Neural cell (in vitro differentiated cells): ENCODE measurements at regions not wholly inside any gene's neighbourhood (a gene's known extent, or its start where the extent isn't known, plus 50 kb on each side); places are given as distances from the start of the nearest gene placed in this dataset.

Experiments used
- H2AFZ ChIP-seq: fragments of 200-600, 300-800 bp; sonication (generic), shearing (Covaris generic); 2 replicates; pipeline ENCODE4 v1.6.0; 2014; ENCODE audit warnings: low read depth, mild to moderate bottlenecking, antibody characterized with exemption, low read length, moderate library complexity
- H3F3A ChIP-seq: fragments of 200-600 bp; shearing (Covaris generic); 2 replicates; pipeline ENCODE4 v1.6.1; 2016; ENCODE audit warnings: mild to moderate bottlenecking, moderate library complexity, mixed read lengths, antibody characterized with exemption, low read length; ENCODE audit not compliant: insufficient read depth, poor library complexity, severe bottlenecking
- H3K27ac ChIP-seq: fragments of 200-600, 300-800 bp; sonication (generic), shearing (Covaris generic); 2 replicates; pipeline ENCODE4 v1.5.1; 2014; ENCODE audit warnings: mild to moderate bottlenecking, low read length, moderate library complexity
- H3K27me3 ChIP-seq: fragments of 300-800, 200-600 bp; sonication (generic), shearing (Covaris generic); 2 replicates; pipeline ENCODE4 v1.6.0; 2014; ENCODE audit warnings: mild to moderate bottlenecking, low read depth, low read length, moderate library complexity; ENCODE audit not compliant: insufficient read depth
- H3K36me3 ChIP-seq: fragments of 300-800, 200-600 bp; sonication (generic), shearing (Covaris generic); 2 replicates; pipeline ENCODE4 v1.5.1; 2014; ENCODE audit warnings: mild to moderate bottlenecking, antibody characterized with exemption, low read length, moderate library complexity; ENCODE audit not compliant: insufficient read depth
- H3K4me2 ChIP-seq: fragments of 300-800, 200-600 bp; sonication (generic), shearing (Covaris generic); 2 replicates; pipeline ENCODE4 v1.6.0; 2014; ENCODE audit warnings: mild to moderate bottlenecking, low read length
- H3K4me3 ChIP-seq: fragments of 300-800, 200-600 bp; sonication (generic), shearing (Covaris generic); 2 replicates; pipeline ENCODE4 v1.5.1; 2014; ENCODE audit warnings: mild to moderate bottlenecking, low read length, moderate library complexity
- H3K79me2 ChIP-seq: fragments of 200-600 bp; shearing (Covaris generic); replicated peaks from 2 replicates; pipeline ENCODE4 v1.6.0; 2014; ENCODE audit warnings: mild to moderate bottlenecking, low read length, moderate library complexity; ENCODE audit not compliant: insufficient read depth
- H3K9ac ChIP-seq: fragments of 300-800, 200-600 bp; sonication (generic), shearing (Covaris generic); 2 replicates; pipeline ENCODE4 v1.6.1; 2016; ENCODE audit warnings: mild to moderate bottlenecking, low read length, mixed read lengths
- H3K9me2 ChIP-seq: fragments of 200-600 bp; shearing (Covaris generic); 2 replicates; pipeline ENCODE4 v1.6.1; 2016; ENCODE audit warnings: mild to moderate bottlenecking, low read length, mixed read lengths; ENCODE audit not compliant: insufficient read depth
- H3K9me3 ChIP-seq: fragments of 200-600, 300-800 bp; sonication (generic), shearing (Covaris generic); 2 replicates; pipeline ENCODE4 v1.6.1; 2016; ENCODE audit warnings: mild to moderate bottlenecking, mixed run types, low read length, moderate library complexity, mixed read lengths
- H4K20me1 ChIP-seq: fragments of 200-600 bp; shearing (Covaris generic); 2 replicates; pipeline ENCODE4 v1.6.1; 2016; ENCODE audit warnings: mild to moderate bottlenecking, mixed run types; ENCODE audit not compliant: insufficient read depth
- EP300 ChIP-seq: fragments of 450-650 bp; conservative IDR thresholded peaks from 2 replicates; pipeline ENCODE4 v1.6.1; 2014; ENCODE audit warnings: antibody characterized with exemption, mild to moderate bottlenecking, moderate library complexity; ENCODE audit not compliant: poor library complexity, severe bottlenecking
- EZH2 ChIP-seq: fragments of 200-600, 300-800 bp; shearing (Covaris generic), sonication (generic); IDR thresholded peaks from 2 replicates; pipeline ENCODE4 v1.6.1; 2014; ENCODE audit warnings: antibody characterized with exemption, low read length, borderline replicate concordance, mild to moderate bottlenecking; ENCODE audit not compliant: insufficient read depth, poor library complexity, severe bottlenecking
- MXI1 ChIP-seq: fragments of 450-650 bp; conservative IDR thresholded peaks from 2 replicates; pipeline ENCODE4 v1.6.1; 2014; ENCODE audit warnings: antibody characterized with exemption, mild to moderate bottlenecking; ENCODE audit not compliant: poor library complexity, severe bottlenecking
- POLR2AphosphoS5 ChIP-seq: IDR thresholded peaks from 2 replicates; pipeline ENCODE4 v1.6.1; 2012
- RAD21 ChIP-seq: fragments of 450-650 bp; conservative IDR thresholded peaks from 2 replicates; pipeline ENCODE4 v1.6.1; 2014; ENCODE audit warnings: antibody characterized with exemption, mild to moderate bottlenecking, moderate library complexity
- SMC3 ChIP-seq: fragments of 450-650 bp; conservative IDR thresholded peaks from 2 replicates; pipeline ENCODE4 v1.6.1; 2014; ENCODE audit warnings: antibody characterized with exemption, mild to moderate bottlenecking, moderate library complexity; ENCODE audit not compliant: poor library complexity
- TAF1 ChIP-seq: IDR thresholded peaks from 2 replicates; pipeline ENCODE4 v1.6.1; 2012; ENCODE audit warnings: low read depth
- TF ChIP-seq, protein P1 (sequence below): fragments of 450-650 bp; IDR thresholded peaks from 2 replicates; pipeline ENCODE4 v1.5.1; 2014; ENCODE audit warnings: antibody characterized with exemption, mild to moderate bottlenecking, moderate library complexity; ENCODE audit not compliant: poor library complexity, severe bottlenecking
- TF ChIP-seq, protein P2 (sequence below): IDR thresholded peaks from 2 replicates; pipeline ENCODE4 v1.6.1; 2012; ENCODE audit warnings: borderline replicate concordance

DNA sequence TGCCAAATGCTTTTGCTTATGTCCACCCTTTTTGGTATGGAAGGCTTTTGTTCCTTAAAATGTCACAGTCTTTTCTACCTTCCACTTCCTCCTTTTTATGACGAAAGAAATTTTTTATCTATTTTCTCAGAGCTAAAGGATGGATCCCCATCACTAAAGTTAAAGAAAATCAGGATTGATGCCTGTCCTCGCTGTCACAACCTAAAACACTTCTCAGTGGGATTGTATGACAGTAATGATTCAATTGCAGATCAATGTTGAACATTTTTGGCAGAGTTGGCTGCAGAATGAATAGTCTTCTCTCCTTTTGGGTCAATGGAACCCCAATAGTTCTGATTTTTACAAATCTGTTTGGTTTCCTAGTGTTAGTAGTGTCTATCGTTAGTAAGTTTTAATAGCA is 549.8 kb upstream of the ROBO2 start:
- Histone ChIP-seq H3F3A (no peaks in the 10 kb centered on the region), H3K79me2 (no peaks in the 10 kb centered on the region), H3K4me2 (no peak overlapping the region), H2AFZ (no peak overlapping the region), H3K27ac (no peak overlapping the region), H3K9me3 (peaks cover 7% of the 10 kb centered on the region), H3K36me3 (no peaks in the 10 kb centered on the region), H3K9ac (no peak overlapping the region), H3K9me2 (no peaks in the 10 kb centered on the region), H3K4me3 (no peak overlapping the region), H4K20me1 (no peaks in the 10 kb centered on the region), H3K27me3 (no peaks in the 10 kb centered on the region)
- TF ChIP-seq EP300 = peak; percentile 94
- TF ChIP-seq, protein P1, sequence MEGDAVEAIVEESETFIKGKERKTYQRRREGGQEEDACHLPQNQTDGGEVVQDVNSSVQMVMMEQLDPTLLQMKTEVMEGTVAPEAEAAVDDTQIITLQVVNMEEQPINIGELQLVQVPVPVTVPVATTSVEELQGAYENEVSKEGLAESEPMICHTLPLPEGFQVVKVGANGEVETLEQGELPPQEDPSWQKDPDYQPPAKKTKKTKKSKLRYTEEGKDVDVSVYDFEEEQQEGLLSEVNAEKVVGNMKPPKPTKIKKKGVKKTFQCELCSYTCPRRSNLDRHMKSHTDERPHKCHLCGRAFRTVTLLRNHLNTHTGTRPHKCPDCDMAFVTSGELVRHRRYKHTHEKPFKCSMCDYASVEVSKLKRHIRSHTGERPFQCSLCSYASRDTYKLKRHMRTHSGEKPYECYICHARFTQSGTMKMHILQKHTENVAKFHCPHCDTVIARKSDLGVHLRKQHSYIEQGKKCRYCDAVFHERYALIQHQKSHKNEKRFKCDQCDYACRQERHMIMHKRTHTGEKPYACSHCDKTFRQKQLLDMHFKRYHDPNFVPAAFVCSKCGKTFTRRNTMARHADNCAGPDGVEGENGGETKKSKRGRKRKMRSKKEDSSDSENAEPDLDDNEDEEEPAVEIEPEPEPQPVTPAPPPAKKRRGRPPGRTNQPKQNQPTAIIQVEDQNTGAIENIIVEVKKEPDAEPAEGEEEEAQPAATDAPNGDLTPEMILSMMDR = no peak
- TF ChIP-seq POLR2AphosphoS5 = peak; percentile 71

DNA sequence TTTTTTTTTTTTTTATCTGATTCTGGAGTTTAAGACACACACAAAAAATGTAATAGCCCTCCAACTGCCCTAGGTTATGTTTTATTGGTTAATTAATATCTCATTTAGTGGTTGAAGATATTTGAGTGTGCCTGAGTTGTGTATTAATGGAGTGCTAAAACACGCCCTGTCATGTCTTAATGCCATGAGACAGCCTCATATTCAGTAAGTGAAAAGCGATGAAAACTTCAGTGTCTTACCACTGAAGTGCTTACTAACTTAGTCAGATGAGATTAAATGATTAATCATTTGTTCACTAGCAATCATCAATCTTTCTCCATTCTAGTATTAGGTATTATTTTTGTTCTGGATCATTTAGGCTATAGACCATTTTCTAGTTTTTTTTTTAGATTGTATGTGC is 544.7 kb upstream of the ROBO2 start:
- Histone ChIP-seq H4K20me1 (no peaks in the 10 kb centered on the region), H3K4me3 (no peak overlapping the region), H3K79me2 (no peaks in the 10 kb centered on the region), H3K36me3 (no peaks in the 10 kb centered on the region), H3K4me2 (no peak overlapping the region), H3F3A (no peaks in the 10 kb centered on the region), H3K27me3 (no peaks in the 10 kb centered on the region), H3K27ac (no peak overlapping the region), H3K9me2 (no peaks in the 10 kb centered on the region), H2AFZ (no peak overlapping the region), H3K9me3 (no peaks in the 10 kb centered on the region), H3K9ac (no peak overlapping the region)
- TF ChIP-seq, protein P2, sequence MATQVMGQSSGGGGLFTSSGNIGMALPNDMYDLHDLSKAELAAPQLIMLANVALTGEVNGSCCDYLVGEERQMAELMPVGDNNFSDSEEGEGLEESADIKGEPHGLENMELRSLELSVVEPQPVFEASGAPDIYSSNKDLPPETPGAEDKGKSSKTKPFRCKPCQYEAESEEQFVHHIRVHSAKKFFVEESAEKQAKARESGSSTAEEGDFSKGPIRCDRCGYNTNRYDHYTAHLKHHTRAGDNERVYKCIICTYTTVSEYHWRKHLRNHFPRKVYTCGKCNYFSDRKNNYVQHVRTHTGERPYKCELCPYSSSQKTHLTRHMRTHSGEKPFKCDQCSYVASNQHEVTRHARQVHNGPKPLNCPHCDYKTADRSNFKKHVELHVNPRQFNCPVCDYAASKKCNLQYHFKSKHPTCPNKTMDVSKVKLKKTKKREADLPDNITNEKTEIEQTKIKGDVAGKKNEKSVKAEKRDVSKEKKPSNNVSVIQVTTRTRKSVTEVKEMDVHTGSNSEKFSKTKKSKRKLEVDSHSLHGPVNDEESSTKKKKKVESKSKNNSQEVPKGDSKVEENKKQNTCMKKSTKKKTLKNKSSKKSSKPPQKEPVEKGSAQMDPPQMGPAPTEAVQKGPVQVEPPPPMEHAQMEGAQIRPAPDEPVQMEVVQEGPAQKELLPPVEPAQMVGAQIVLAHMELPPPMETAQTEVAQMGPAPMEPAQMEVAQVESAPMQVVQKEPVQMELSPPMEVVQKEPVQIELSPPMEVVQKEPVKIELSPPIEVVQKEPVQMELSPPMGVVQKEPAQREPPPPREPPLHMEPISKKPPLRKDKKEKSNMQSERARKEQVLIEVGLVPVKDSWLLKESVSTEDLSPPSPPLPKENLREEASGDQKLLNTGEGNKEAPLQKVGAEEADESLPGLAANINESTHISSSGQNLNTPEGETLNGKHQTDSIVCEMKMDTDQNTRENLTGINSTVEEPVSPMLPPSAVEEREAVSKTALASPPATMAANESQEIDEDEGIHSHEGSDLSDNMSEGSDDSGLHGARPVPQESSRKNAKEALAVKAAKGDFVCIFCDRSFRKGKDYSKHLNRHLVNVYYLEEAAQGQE = no peak
- TF ChIP-seq TAF1 (no peak), POLR2AphosphoS5 (no peak), MXI1 (no peak), EZH2 (no peak), SMC3 (no peak), RAD21 (no peak), EP300 (no peak)
- TF ChIP-seq, protein P1 = no peak
